Vagina (tissue), 2 donors: ENCODE measurements at regions not wholly inside any gene's neighbourhood (a gene's known extent, or its start where the extent isn't known, plus 50 kb on each side); places are given as distances from the start of the nearest gene placed in this dataset.

Experiments
- CTCF ChIP-seq, 3 experiments: fragments of 450-650 bp in 2 of 3; fragments of 200-600 bp in 1 of 3; sonication (generic) in 1 of 3; IDR thresholded peaks; one replicate each; pipeline ENCODE4 v1.5.1; 2017 to 2019; ENCODE audit warnings: antibody characterized with exemption in 3 of 3, mild to moderate bottlenecking in 2 of 3, moderate library complexity in 2 of 3
- POLR2A ChIP-seq, 2 donors: fragments of 450-650 bp; IDR thresholded peaks; one replicate each; pipeline ENCODE4 v1.6.1; 2017; ENCODE audit warnings: antibody characterized with exemption in 2 of 2, mild to moderate bottlenecking in 2 of 2, moderate library complexity in 2 of 2
- POLR2AphosphoS5 ChIP-seq, 2 donors: sonication (generic); formaldehyde crosslinking; IDR thresholded peaks; one replicate each; pipeline ENCODE4 v1.9.0; 2017; ENCODE audit warnings: antibody characterized with exemption in 2 of 2, mild to moderate bottlenecking in 2 of 2, low read depth in 1 of 2; ENCODE audit not compliant: insufficient read depth in 1 of 2

GRCh38 chr11:49316180-49316579 lies 107.8 kb upstream of the FOLH1 start:
- TF ChIP-seq CTCF (IDR thresholded peaks at IDR 0.05) (no peak), POLR2A (IDR thresholded peaks at IDR 0.05) (no peak), POLR2AphosphoS5 (IDR thresholded peaks at IDR 0.05; ENCODE audit: insufficient read depth in 1 of 2, low read depth in 1 of 2) (no peak)
